Kidney (tissue), 13 donors: ENCODE measurements at regions not wholly inside any gene's neighbourhood (a gene's known extent, or its start where the extent isn't known, plus 50 kb on each side); places are given as distances from the start of the nearest gene placed in this dataset.

Experiments
- DNase-seq, 5 donors: peaks; one replicate each; pipeline ENCODE4 v3.0.0-alpha.2; 2013 to 2020
- FAIRE-seq: peaks from 2 replicates; lab custom pipeline; 2012; peaks lifted over from hg19 to GRCh38; lab: Jason Lieb, UNC
- H3K27ac ChIP-seq, 2 donors: one replicate each; pipeline ENCODE4 v1.7.0; 2013; ENCODE audit warnings: low read depth in 2 of 2, low read length in 2 of 2, inconsistent platforms in 1 of 2
- H3K27me3 ChIP-seq: one replicate; pipeline ENCODE4 v1.7.1; 2013; ENCODE audit warnings: low read length, inconsistent platforms; ENCODE audit not compliant: control insufficient read depth, insufficient read depth
- H3K36me3 ChIP-seq, 3 donors: one replicate each; pipeline versions ENCODE4 v1.7.0 to v1.7.1; 2013; ENCODE audit warnings: low read length in 3 of 3, control low read depth in 1 of 3, inconsistent platforms in 1 of 3; ENCODE audit not compliant: insufficient read depth in 3 of 3, control insufficient read depth in 2 of 3
- H3K4me1 ChIP-seq, 3 donors: one replicate each; pipeline versions ENCODE4 v1.7.0 to v1.7.1; 2013; ENCODE audit warnings: low read length in 3 of 3, inconsistent platforms in 1 of 3, low read depth in 1 of 3; ENCODE audit not compliant: control insufficient read depth in 2 of 3, insufficient read depth in 2 of 3
- H3K4me3 ChIP-seq, 3 donors: one replicate each; pipeline versions ENCODE4 v1.7.0 to v1.8.1; 2013; ENCODE audit warnings: low read length in 3 of 3, control low read depth in 1 of 3, inconsistent platforms in 1 of 3
- H3K9ac ChIP-seq, 3 donors: one replicate each; pipeline versions ENCODE4 v1.7.0 to v1.7.1; 2013; ENCODE audit warnings: low read length in 3 of 3, control low read depth in 1 of 3, inconsistent platforms in 1 of 3
- H3K9me3 ChIP-seq, 3 donors: one replicate each; pipeline versions ENCODE4 v1.7.0 to v1.7.1; 2013; ENCODE audit warnings: low read length in 3 of 3, control low read depth in 1 of 3, inconsistent platforms in 1 of 3; ENCODE audit not compliant: control insufficient read depth in 2 of 3, insufficient read depth in 1 of 3
- CTCF ChIP-seq: IDR thresholded peaks from 3 replicates; pipeline ENCODE4 v1.5.1; 2012; ENCODE audit warnings: mild to moderate bottlenecking, moderate library complexity, borderline replicate concordance; ENCODE audit not compliant: insufficient read depth; ENCODE audit errors: extremely low read depth
- intact Hi-C: fragments of 100-400 bp; cut with DNase I; formaldehyde crosslinking; loops from one replicate; pipeline ENCODE4 v1.11.1; 2022
- donor health status: control.
- donor health status: control.
- donor health status: control.
- donor health status: control.
- donor health status: control.
- donor health status: DM: yes; HTN: yes; CAD: no.
- donor health status: Normal renal cell carcinoma (clear cell type).

- H3K9ac ChIP-seq, result no peak overlapping the region
- no peak for TF ChIP-seq CTCF
- H3K9me3 ChIP-seq, result no peaks in the 10 kb centered on the region
- intact Hi-C loops, result no loop called here
- DNase-seq (no peak), FAIRE-seq (no peak)
- H3K27ac ChIP-seq, result no peak overlapping the region
- no peaks in the 10 kb centered on the region for H3K4me1 ChIP-seq
- no peaks in the 10 kb centered on the region for H3K36me3 ChIP-seq
- peaks cover 3% of the 10 kb centered on the region for H3K27me3 ChIP-seq
- no peak overlapping the region for H3K4me3 ChIP-seq
These were observed 192.7 kb upstream of the S100G start for GRCh38 chrX:16457239-16457638.

GRCh38 chrX:16458208-16458607 lies 191.8 kb upstream of the S100G start:
- H3K9ac ChIP-seq, result no peak overlapping the region
- TF ChIP-seq CTCF, result no peak
- intact Hi-C loops, result no loop called here
- peaks cover 3% of the 10 kb centered on the region for H3K27me3 ChIP-seq
- DNase-seq (no peak), FAIRE-seq (no peak)
- H3K4me3 ChIP-seq, result no peak overlapping the region
- no peaks in the 10 kb centered on the region for H3K9me3 ChIP-seq
- no peaks in the 10 kb centered on the region for H3K36me3 ChIP-seq
- no peak overlapping the region for H3K27ac ChIP-seq
- H3K4me1 ChIP-seq, result no peaks in the 10 kb centered on the region

- no peak for FAIRE-seq
These were observed 190.9 kb upstream of the S100G start for GRCh38 chrX:16459008-16459407.

More at GRCh38 chrX:16459008-16459407, 190.9 kb upstream of the S100G start:
- H3K36me3 ChIP-seq, result no peaks in the 10 kb centered on the region
- no peaks in the 10 kb centered on the region for H3K4me1 ChIP-seq
- no peak overlapping the region for H3K27ac ChIP-seq
- DNase-seq, result no peak
- no peaks in the 10 kb centered on the region for H3K9me3 ChIP-seq
- H3K27me3 ChIP-seq, result peaks cover 3% of the 10 kb centered on the region
- no peak overlapping the region for H3K4me3 ChIP-seq
- intact Hi-C loops, result no loop called here
- no peak overlapping the region for H3K9ac ChIP-seq
- no peak for TF ChIP-seq CTCF
